ENCODE measurements at regions not wholly inside any gene's neighbourhood (a gene's known extent, or its start where the extent isn't known, plus 50 kb on each side); places are given as distances from the start of the nearest gene placed in this dataset.
"Not testable (repeated sequence)": the region's sequence is repeated elsewhere in the genome, so short reads cannot be mapped to it uniquely, and the experiment has no call there.

GRCh38 chr14:49250517-49250916, 335.7 kb downstream of the RPS29 start:
- no peak for DNase-seq (ENCODE audit: low read depth in 2 of 2)
- no peak overlapping the region for H3K4me3 ChIP-seq (replicated peaks in 1 of 2; ENCODE audit: low read depth in 2 of 2, low read length in 2 of 2)
- TF ChIP-seq, protein P1, sequence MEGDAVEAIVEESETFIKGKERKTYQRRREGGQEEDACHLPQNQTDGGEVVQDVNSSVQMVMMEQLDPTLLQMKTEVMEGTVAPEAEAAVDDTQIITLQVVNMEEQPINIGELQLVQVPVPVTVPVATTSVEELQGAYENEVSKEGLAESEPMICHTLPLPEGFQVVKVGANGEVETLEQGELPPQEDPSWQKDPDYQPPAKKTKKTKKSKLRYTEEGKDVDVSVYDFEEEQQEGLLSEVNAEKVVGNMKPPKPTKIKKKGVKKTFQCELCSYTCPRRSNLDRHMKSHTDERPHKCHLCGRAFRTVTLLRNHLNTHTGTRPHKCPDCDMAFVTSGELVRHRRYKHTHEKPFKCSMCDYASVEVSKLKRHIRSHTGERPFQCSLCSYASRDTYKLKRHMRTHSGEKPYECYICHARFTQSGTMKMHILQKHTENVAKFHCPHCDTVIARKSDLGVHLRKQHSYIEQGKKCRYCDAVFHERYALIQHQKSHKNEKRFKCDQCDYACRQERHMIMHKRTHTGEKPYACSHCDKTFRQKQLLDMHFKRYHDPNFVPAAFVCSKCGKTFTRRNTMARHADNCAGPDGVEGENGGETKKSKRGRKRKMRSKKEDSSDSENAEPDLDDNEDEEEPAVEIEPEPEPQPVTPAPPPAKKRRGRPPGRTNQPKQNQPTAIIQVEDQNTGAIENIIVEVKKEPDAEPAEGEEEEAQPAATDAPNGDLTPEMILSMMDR (IDR thresholded peaks at IDR 0.05; ENCODE audit: low read depth, low read length) = no peak

- DNase-seq (ENCODE audit: low read depth in 2 of 2) = peak; percentile 5 to 6
- TF ChIP-seq, protein P1 (IDR thresholded peaks at IDR 0.05; ENCODE audit: low read depth, low read length) = no peak
Measured at GRCh38 chr14:49250109-49250508, 336.1 kb downstream of the RPS29 start.

GRCh38 chr14:49249022-49249421, 337.2 kb downstream of the RPS29 start:
- peak; percentile 7 to 26 for DNase-seq (ENCODE audit: low read depth in 2 of 2)
- TF ChIP-seq, protein P1 (IDR thresholded peaks at IDR 0.05; ENCODE audit: low read depth, low read length) = no peak

More at GRCh38 chr14:49250109-49250508, 336.1 kb downstream of the RPS29 start:
- H3K4me3 ChIP-seq (replicated peaks in 1 of 2; ENCODE audit: low read depth in 2 of 2, low read length in 2 of 2) = no peak overlapping the region

GRCh38 chr14:49243777-49244176, 342.4 kb downstream of the RPS29 start:
- not testable (repeated sequence) for DNase-seq (ENCODE audit: low read depth in 2 of 2); H3K4me3 ChIP-seq (replicated peaks in 1 of 2; ENCODE audit: low read depth in 2 of 2, low read length in 2 of 2)

More at GRCh38 chr14:49249022-49249421, 337.2 kb downstream of the RPS29 start:
- no peak overlapping the region for H3K4me3 ChIP-seq (replicated peaks in 1 of 2; ENCODE audit: low read depth in 2 of 2, low read length in 2 of 2)

DNA sequence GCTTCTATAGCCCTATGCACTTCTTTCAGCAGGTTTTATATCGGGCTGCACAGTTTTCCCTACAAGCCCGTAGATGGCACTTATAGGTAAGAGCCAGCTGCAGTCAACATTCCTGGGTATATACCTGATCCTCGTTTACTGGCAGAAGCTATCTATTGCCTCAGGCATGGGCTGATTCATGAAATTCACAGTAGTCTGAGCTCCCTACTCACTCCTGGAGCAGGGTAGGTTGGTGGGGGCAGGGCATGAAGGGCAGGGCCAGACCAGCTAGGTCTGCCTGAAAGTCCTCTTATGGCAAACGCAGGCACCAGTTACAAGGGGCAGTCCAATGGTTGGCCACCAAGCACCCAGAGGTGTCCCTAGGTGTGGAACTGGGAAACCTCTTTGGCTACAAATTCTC, 345.8 kb downstream of the RPS29 start:
- TF ChIP-seq, protein P1 (IDR thresholded peaks at IDR 0.05; ENCODE audit: low read depth, low read length) = no peak
- no peak overlapping the region for H3K4me3 ChIP-seq (replicated peaks in 1 of 2; ENCODE audit: low read depth in 2 of 2, low read length in 2 of 2)
- no peak for DNase-seq (ENCODE audit: low read depth in 2 of 2)

GRCh38 chr14:49228552-49228951, 357.6 kb downstream of the RPS29 start:
- TF ChIP-seq, protein P1 (IDR thresholded peaks at IDR 0.05; ENCODE audit: low read depth, low read length) = no peak
- no peak for DNase-seq (ENCODE audit: low read depth in 2 of 2)
- H3K4me3 ChIP-seq (replicated peaks in 1 of 2; ENCODE audit: low read depth in 2 of 2, low read length in 2 of 2) = no peak overlapping the region

GRCh38 chr14:49221316-49221715, 364.9 kb downstream of the RPS29 start:
- no peak overlapping the region for H3K4me3 ChIP-seq (replicated peaks in 1 of 2; ENCODE audit: low read depth in 2 of 2, low read length in 2 of 2)
- peak in 1 of 2 donors; percentile 15 for DNase-seq (ENCODE audit: low read depth in 2 of 2)

More at GRCh38 chr14:49221316-49221715, 364.9 kb downstream of the RPS29 start:
- TF ChIP-seq, protein P1 (IDR thresholded peaks at IDR 0.05; ENCODE audit: low read depth, low read length) = no peak
